Osteoblast (primary cell): ENCODE measurements at regions not wholly inside any gene's neighbourhood (a gene's known extent, or its start where the extent isn't known, plus 50 kb on each side); places are given as distances from the start of the nearest gene placed in this dataset.
A peak's percentile ranks its signal among the peaks of the same experiment; 100 is the strongest.

Experiments
- DNase-seq: peaks from one replicate; pipeline ENCODE4 v3.0.0; 2011; ENCODE audit warnings: low spot score, mixed read lengths; ENCODE audit not compliant: insufficient read length; ENCODE audit errors: missing footprints
- H2AFZ ChIP-seq: 2 replicates; pipeline ENCODE4 v1.6.0; 2011; ENCODE audit warnings: mild to moderate bottlenecking, low read length
- H3K27ac ChIP-seq: 2 replicates; pipeline ENCODE4 v1.5.1; 2011; ENCODE audit warnings: mild to moderate bottlenecking, low read depth, low read length, moderate library complexity
- H3K27me3 ChIP-seq: 2 replicates; pipeline ENCODE4 v1.6.0; 2012; ENCODE audit warnings: mild to moderate bottlenecking, control low read depth, inconsistent platforms, low read length, moderate library complexity; ENCODE audit not compliant: insufficient read depth
- H3K36me3 ChIP-seq: 2 replicates; pipeline ENCODE4 v1.5.1; 2011; ENCODE audit warnings: mild to moderate bottlenecking, low read length, control low read depth, moderate library complexity; ENCODE audit not compliant: insufficient read depth
- H3K4me1 ChIP-seq: 2 replicates; pipeline ENCODE4 v1.5.1; 2011; ENCODE audit warnings: mild to moderate bottlenecking, low read length, control low read depth, moderate library complexity; ENCODE audit not compliant: insufficient read depth
- H3K4me2 ChIP-seq: 2 replicates; pipeline ENCODE4 v1.6.0; 2011; ENCODE audit warnings: mild to moderate bottlenecking, low read length; ENCODE audit not compliant: insufficient read depth
- H3K4me3 ChIP-seq: fragments of 200-600 bp; sonication (generic); 3 replicates; pipeline ENCODE4 v1.5.1; 2012; ENCODE audit warnings: mild to moderate bottlenecking, low read length, inconsistent platforms; ENCODE audit not compliant: insufficient read depth
- H3K79me2 ChIP-seq: 2 replicates; pipeline ENCODE4 v1.6.0; 2012; ENCODE audit warnings: mild to moderate bottlenecking, low read length, control low read depth, inconsistent platforms; ENCODE audit not compliant: insufficient read depth
- H3K9me3 ChIP-seq: 2 replicates; pipeline ENCODE4 v1.5.1; 2011; ENCODE audit warnings: low read depth, low read length, control low read depth
- H4K20me1 ChIP-seq: 2 replicates; pipeline ENCODE4 v1.6.0; 2012; ENCODE audit warnings: mild to moderate bottlenecking, low read length, control low read depth; ENCODE audit not compliant: insufficient read depth
- TF ChIP-seq, protein P1 (sequence below): IDR thresholded peaks from 2 replicates; pipeline ENCODE4 v1.5.1; 2011; ENCODE audit warnings: mild to moderate bottlenecking, low read depth, low read length, moderate library complexity; ENCODE audit errors: extremely low read depth

DNA sequence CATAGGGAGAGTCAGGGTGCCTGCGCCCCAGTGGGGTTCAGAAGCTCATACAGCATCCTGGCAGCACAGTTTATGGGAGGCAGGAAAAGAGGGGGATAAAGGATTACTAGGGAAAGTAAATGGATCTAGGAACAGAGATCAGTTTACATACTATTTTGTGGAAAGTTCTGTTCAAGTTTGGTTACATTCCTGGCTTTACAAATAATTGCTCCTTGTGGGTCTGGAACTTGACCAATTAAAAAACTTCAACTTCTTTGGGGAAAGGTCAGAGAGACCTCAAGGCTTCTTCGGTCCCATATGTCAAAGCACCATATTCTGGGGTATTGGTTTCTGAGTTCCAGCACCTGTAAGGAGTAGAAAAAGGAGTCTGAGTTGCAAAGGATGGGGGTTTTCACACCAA is 64.1 kb downstream of the ZDHHC19 start:
- H3K4me2 ChIP-seq, result no peak overlapping the region
- no peaks in the 10 kb centered on the region for H3K79me2 ChIP-seq
- H3K27me3 ChIP-seq, result no peaks in the 10 kb centered on the region
- DNase-seq, result peak; percentile 73
- H3K4me1 ChIP-seq, result peaks cover 17% of the 10 kb centered on the region
- H3K27ac ChIP-seq, result no peak overlapping the region
- no peak overlapping the region for H3K4me3 ChIP-seq
- TF ChIP-seq, protein P1, sequence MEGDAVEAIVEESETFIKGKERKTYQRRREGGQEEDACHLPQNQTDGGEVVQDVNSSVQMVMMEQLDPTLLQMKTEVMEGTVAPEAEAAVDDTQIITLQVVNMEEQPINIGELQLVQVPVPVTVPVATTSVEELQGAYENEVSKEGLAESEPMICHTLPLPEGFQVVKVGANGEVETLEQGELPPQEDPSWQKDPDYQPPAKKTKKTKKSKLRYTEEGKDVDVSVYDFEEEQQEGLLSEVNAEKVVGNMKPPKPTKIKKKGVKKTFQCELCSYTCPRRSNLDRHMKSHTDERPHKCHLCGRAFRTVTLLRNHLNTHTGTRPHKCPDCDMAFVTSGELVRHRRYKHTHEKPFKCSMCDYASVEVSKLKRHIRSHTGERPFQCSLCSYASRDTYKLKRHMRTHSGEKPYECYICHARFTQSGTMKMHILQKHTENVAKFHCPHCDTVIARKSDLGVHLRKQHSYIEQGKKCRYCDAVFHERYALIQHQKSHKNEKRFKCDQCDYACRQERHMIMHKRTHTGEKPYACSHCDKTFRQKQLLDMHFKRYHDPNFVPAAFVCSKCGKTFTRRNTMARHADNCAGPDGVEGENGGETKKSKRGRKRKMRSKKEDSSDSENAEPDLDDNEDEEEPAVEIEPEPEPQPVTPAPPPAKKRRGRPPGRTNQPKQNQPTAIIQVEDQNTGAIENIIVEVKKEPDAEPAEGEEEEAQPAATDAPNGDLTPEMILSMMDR, result no peak
- no peaks in the 10 kb centered on the region for H3K9me3 ChIP-seq
- H3K36me3 ChIP-seq, result no peaks in the 10 kb centered on the region
- no peaks in the 10 kb centered on the region for H4K20me1 ChIP-seq
- no peak overlapping the region for H2AFZ ChIP-seq

- Histone ChIP-seq H3K27ac (no peak overlapping the region), H3K36me3 (no peaks in the 10 kb centered on the region), H2AFZ (no peak overlapping the region), H3K79me2 (no peaks in the 10 kb centered on the region), H3K27me3 (no peaks in the 10 kb centered on the region), H3K4me1 (peaks cover 17% of the 10 kb centered on the region), H4K20me1 (no peaks in the 10 kb centered on the region), H3K4me3 (no peak overlapping the region), H3K9me3 (no peaks in the 10 kb centered on the region), H3K4me2 (no peak overlapping the region)
- TF ChIP-seq, protein P1, result no peak
- DNase-seq, result peak; percentile 32
Observed at GRCh38 chr3:196145468-196146262, 63.8 kb upstream of the TFRC start.

DNA sequence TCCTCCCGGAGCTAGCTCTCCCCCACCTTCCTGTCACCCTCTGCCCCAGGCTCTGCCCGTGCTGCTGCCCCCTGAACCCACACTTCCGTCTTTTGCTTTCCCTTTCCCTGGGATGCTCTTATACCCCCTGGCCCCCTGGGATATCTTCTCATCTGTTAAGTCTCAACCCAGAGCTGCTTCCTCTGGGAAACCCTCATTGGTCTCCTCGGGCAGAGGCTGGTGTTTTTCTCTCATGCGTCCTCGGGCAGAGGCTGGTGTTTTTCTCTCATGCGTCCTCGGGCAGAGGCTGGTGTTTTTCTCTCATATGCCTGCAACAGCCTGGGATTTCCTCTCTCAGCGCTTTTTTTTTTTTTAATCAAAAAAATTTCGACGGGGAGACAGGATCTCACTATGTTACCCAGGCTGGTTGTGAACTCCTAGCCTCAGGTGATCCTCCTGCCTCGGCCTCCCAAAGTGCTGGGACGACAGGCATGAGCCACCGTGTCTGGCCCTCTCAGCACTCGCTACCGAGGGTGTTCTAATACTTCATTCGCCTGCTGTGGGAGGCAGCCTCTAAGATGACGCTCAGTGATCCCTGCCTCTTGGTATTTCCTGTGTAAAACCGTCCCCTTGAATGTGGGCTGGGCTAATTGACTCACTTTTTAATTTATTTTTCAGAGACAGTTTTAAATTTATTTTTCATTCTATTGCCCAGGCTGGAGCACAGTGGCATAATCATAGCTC is 62.7 kb upstream of the TFRC start:
- peaks cover 17% of the 10 kb centered on the region for H3K4me1 ChIP-seq
- DNase-seq, result peak; percentile 97
- TF ChIP-seq, protein P1, result no peak
- no peaks in the 10 kb centered on the region for H3K79me2 ChIP-seq
- H2AFZ ChIP-seq, result peak overlapping the region; percentile 63
- no peaks in the 10 kb centered on the region for H4K20me1 ChIP-seq
- H3K36me3 ChIP-seq, result no peaks in the 10 kb centered on the region
- H3K4me2 ChIP-seq, result peak overlapping the region; percentile 54
- no peaks in the 10 kb centered on the region for H3K27me3 ChIP-seq
- H3K27ac ChIP-seq, result peak overlapping the region; percentile 64
- H3K4me3 ChIP-seq, result no peak overlapping the region
- no peaks in the 10 kb centered on the region for H3K9me3 ChIP-seq

DNA sequence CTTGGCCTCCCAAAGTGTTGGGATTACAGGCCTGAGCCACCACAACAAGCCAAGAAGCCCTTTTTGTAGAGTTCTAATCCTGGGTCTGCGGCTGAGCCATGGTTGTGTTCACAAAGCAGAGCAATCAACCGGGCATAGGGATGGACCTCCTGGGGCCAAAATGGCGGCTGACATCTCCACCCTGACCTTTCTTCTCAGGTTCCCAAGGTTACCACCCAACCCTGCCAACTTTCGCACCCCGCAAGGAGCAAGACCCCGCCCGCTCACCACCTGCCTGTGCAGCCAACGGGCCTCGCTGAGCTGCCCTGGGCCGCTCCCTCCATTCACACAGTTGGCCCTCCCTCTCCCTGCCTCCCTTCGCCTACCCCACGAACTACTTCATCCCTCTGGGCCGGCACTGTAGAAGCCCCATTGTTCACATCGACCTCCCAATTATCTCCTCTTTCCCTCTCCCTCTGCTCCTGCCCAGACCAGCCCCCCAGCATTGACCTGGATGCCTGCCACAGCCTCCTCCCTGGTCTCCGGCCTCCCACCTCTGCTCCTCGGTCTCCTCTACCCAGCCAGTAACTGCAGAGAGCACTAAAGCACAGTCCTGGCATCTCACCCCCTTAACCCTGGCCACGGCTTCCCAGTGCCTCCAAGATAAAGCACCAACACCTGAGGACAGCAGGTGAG is 62.0 kb upstream of the TFRC start:
- DNase-seq, result peak; percentile 56
- Histone ChIP-seq H3K4me1 (peaks cover 17% of the 10 kb centered on the region), H3K79me2 (no peaks in the 10 kb centered on the region), H2AFZ (peak overlapping the region; percentile 63), H3K27me3 (no peaks in the 10 kb centered on the region), H3K4me3 (no peak overlapping the region), H3K4me2 (peak overlapping the region; percentile 54), H4K20me1 (no peaks in the 10 kb centered on the region), H3K27ac (peak overlapping the region; percentile 64), H3K9me3 (no peaks in the 10 kb centered on the region), H3K36me3 (no peaks in the 10 kb centered on the region)
- TF ChIP-seq, protein P1, result no peak
